Suprapubic skin (tissue), 3 donors: ENCODE measurements at regions not wholly inside any gene's neighbourhood (a gene's known extent, or its start where the extent isn't known, plus 50 kb on each side); places are given as distances from the start of the nearest gene placed in this dataset.

Experiments
- CTCF ChIP-seq, 2 donors: fragments of 200-600 bp in 1 of 2; fragments of 450-650 bp in 1 of 2; sonication (generic) in 1 of 2; IDR thresholded peaks; one replicate each; pipeline ENCODE4 v1.5.1; 2016 to 2019; ENCODE audit warnings: antibody characterized with exemption in 2 of 2, mild to moderate bottlenecking in 1 of 2, moderate library complexity in 1 of 2
- POLR2AphosphoS5 ChIP-seq, 3 donors: sonication (generic); formaldehyde crosslinking; IDR thresholded peaks; one replicate each; pipeline ENCODE4 v1.6.1; 2017; ENCODE audit warnings: antibody characterized with exemption in 3 of 3

DNA sequence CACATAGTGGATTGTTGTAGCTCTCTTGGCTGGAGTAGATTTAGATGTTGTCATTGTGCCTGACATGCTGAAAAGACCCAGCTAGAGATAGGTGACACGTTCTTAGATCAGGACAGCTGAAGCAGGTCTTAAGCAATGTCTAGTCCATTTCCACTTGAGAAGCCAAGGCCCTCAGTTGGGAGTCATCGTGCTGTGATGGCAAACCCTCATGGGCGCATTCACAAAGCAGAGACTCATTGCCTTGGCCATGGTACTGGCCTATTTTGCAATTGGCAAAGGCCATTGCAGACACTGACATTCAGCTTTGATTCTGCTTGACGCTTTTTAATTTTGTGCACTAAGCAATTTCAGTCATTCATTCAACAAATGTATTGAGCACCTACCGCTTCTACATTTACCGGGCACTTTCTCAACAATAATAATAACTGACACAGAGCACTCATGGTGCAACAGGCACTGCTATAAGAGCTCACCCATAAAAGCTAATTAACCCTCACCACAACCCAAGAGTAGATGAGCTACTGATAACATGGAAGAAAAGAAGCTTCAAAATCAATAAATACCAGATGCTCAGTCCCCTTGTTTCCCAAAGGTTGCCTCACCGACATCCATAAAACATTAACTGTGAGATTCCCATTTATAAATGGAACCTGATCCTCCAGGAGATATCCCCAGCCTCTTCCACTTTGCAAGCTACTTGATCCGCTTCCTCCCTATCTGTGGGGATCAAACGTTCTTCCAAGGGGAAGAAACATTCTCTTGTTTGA lies 200.1 kb downstream of the TLE3 start:
- TF ChIP-seq CTCF (IDR thresholded peaks at IDR 0.05) = no peak
- TF ChIP-seq POLR2AphosphoS5 (IDR thresholded peaks at IDR 0.05) = peak in 1 of 3 donors; percentile 50
